C4-2B (cell line): ENCODE measurements at regions not wholly inside any gene's neighbourhood (a gene's known extent, or its start where the extent isn't known, plus 50 kb on each side); places are given as distances from the start of the nearest gene placed in this dataset.

ENCODE experiments used
- CTCF ChIP-seq: fragments of 450-650 bp; conservative IDR thresholded peaks from 2 replicates; pipeline ENCODE4 v1.5.1; 2017; ENCODE audit warnings: mild to moderate bottlenecking
- ZFX ChIP-seq: fragments of 450-650 bp; IDR thresholded peaks from 2 replicates; pipeline ENCODE4 v1.6.1; 2017

DNA sequence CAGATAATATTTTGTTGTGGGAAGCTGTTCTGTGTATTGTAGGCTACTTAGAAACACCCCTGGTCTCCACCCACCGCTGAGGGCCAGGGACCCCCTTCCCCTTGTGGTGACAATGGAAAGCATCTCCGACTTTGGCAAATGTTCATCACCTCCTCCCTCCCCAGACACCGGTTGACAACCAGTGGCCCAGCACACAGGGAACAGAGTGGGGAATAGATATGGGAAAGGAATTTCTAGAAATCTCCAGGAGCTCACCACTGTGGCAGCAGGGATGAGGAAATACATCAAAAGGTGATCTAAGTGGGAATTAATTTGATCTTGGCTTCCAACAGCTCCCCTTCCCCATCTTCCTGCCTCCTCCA lies 257.3 kb upstream of the FOXQ1 start:
- TF ChIP-seq ZFX (no peak), CTCF (no peak)
